Mammary epithelial cell (primary cell): ENCODE measurements at regions not wholly inside any gene's neighbourhood (a gene's known extent, or its start where the extent isn't known, plus 50 kb on each side); places are given as distances from the start of the nearest gene placed in this dataset.

Source experiments
- CTCF ChIP-seq, 2 donors: IDR thresholded peaks in 1 of 2; conservative IDR thresholded peaks in 1 of 2; 2 replicates each; pipeline ENCODE4 v1.5.1; 2011 to 2012; ENCODE audit warnings: inconsistent platforms in 2 of 2, low read length in 2 of 2, mild to moderate bottlenecking in 2 of 2, control low read depth in 1 of 2, low read depth in 1 of 2; ENCODE audit not compliant: insufficient read depth in 1 of 2; ENCODE audit errors: extremely low read depth in 1 of 2
- EZH2 ChIP-seq: IDR thresholded peaks from 2 replicates; pipeline ENCODE4 v1.6.1; 2012; ENCODE audit warnings: low read length, inconsistent platforms, borderline replicate concordance

GRCh38 chr11:29373725-29374124, 643.1 kb downstream of the KCNA4 start:
- TF ChIP-seq CTCF (conservative IDR thresholded peaks at IDR 0.05 in 1 of 2, IDR thresholded peaks at IDR 0.05 in 1 of 2; ENCODE audit: extremely low read depth in 1 of 2, insufficient read depth in 1 of 2, low read depth in 1 of 2, low read length in 2 of 2) (no peak), EZH2 (no peak)
